Peyer's patch (tissue), 4 donors: ENCODE measurements at regions not wholly inside any gene's neighbourhood (a gene's known extent, or its start where the extent isn't known, plus 50 kb on each side); places are given as distances from the start of the nearest gene placed in this dataset.
"Not testable (repeated sequence)": the region's sequence is repeated elsewhere in the genome, so short reads cannot be mapped to it uniquely, and the experiment has no call there.

Source experiments
- DNase-seq, 3 donors: peaks; one replicate each; pipeline ENCODE4 v3.0.0-alpha.2; 2017 to 2019
- H3K27ac ChIP-seq, 4 donors: fragments of 200-600 bp; sonication (generic); one replicate each; pipeline ENCODE4 v1.5.1; 2016 to 2019
- H3K27me3 ChIP-seq, 2 donors: fragments of 200-600 bp; sonication (generic); one replicate each; pipeline ENCODE4 v1.5.1; 2019
- H3K36me3 ChIP-seq, 3 donors: fragments of 200-600 bp; sonication (generic); one replicate each; pipeline ENCODE4 v1.5.1; 2016 to 2019
- H3K4me1 ChIP-seq, 4 donors: fragments of 200-600 bp; sonication (generic); one replicate each; pipeline ENCODE4 v1.5.1; 2016 to 2019
- H3K4me3 ChIP-seq, 4 donors: fragments of 200-600 bp; sonication (generic); 1 replicate in 3 of 4; 2 replicates in 1 of 4; pipeline ENCODE4 v1.5.1; 2016 to 2019; ENCODE audit warnings: mild to moderate bottlenecking in 1 of 4
- H3K9me3 ChIP-seq, 4 donors: fragments of 200-600 bp; sonication (generic); one replicate each; pipeline ENCODE4 v1.5.1; 2016 to 2019; ENCODE audit warnings: mild to moderate bottlenecking in 1 of 4
- POLR2A ChIP-seq, 2 donors: fragments of 450-650 bp; IDR thresholded peaks; one replicate each; pipeline ENCODE4 v1.5.1; 2017; ENCODE audit warnings: antibody characterized with exemption in 2 of 2, mild to moderate bottlenecking in 2 of 2, moderate library complexity in 2 of 2
- TF ChIP-seq, protein P1 (sequence below), 6 experiments: fragments of 450-650 bp in 4 of 6; fragments of 200-600 bp in 2 of 6; sonication (generic) in 1 of 6; IDR thresholded peaks; one replicate each; pipeline ENCODE4 v1.5.1; 2017 to 2019; ENCODE audit warnings: antibody characterized with exemption in 6 of 6, mild to moderate bottlenecking in 3 of 6, moderate library complexity in 1 of 6

DNA sequence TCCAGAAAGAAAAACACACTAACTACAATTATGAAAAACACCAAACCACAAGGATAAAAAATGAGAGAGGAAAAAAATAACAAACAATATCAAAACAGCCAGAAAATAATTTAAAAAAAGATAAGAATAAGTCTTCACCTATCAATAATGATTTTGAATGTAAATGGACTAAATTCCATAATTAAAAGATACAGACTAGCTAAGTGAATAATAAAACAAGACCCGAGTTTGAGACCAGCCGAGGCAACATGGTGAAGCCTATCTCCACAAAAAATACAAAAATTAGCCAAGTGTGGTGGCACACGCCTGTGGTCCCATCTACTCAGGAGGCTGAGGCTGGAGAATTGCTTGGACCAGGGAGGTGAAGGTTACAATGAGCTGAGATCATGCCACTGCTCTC is 131.1 kb downstream of the MTERF1 start:
- DNase-seq = no peak
- TF ChIP-seq, protein P1, sequence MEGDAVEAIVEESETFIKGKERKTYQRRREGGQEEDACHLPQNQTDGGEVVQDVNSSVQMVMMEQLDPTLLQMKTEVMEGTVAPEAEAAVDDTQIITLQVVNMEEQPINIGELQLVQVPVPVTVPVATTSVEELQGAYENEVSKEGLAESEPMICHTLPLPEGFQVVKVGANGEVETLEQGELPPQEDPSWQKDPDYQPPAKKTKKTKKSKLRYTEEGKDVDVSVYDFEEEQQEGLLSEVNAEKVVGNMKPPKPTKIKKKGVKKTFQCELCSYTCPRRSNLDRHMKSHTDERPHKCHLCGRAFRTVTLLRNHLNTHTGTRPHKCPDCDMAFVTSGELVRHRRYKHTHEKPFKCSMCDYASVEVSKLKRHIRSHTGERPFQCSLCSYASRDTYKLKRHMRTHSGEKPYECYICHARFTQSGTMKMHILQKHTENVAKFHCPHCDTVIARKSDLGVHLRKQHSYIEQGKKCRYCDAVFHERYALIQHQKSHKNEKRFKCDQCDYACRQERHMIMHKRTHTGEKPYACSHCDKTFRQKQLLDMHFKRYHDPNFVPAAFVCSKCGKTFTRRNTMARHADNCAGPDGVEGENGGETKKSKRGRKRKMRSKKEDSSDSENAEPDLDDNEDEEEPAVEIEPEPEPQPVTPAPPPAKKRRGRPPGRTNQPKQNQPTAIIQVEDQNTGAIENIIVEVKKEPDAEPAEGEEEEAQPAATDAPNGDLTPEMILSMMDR (IDR thresholded peaks at IDR 0.05) = no peak
- TF ChIP-seq POLR2A (IDR thresholded peaks at IDR 0.05) = no peak
- no peaks in the 10 kb centered on the region for H3K36me3 ChIP-seq
- H3K27me3 ChIP-seq = no peaks in the 10 kb centered on the region
- H3K4me1 ChIP-seq = no peaks in the 10 kb centered on the region
- no peaks in the 10 kb centered on the region for H3K9me3 ChIP-seq
- H3K4me3 ChIP-seq = no peak overlapping the region
- H3K27ac ChIP-seq = no peak overlapping the region

DNA sequence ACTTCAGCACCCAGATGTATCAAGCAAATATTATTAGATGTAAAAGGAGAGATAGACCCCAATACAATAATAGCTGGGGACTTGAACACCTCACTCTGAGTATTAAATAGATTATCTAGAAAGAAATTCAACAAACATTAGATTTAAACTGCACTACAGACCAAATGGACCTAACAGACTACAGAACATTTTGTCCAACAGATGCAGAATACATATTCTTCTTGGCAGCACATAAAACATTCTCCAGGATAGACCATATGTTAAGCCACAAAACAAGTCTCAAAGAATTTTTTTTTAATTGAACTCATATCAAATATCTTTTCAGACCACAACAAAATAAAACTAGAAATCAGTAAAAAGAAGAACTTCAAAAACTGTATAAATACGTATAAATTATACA is 130.4 kb downstream of the MTERF1 start:
- Histone ChIP-seq H3K36me3 (no peaks in the 10 kb centered on the region), H3K27ac (no peak overlapping the region), H3K9me3 (no peaks in the 10 kb centered on the region), H3K27me3 (no peaks in the 10 kb centered on the region), H3K4me3 (no peak overlapping the region), H3K4me1 (no peaks in the 10 kb centered on the region)
- TF ChIP-seq, protein P1 (IDR thresholded peaks at IDR 0.05) = no peak
- TF ChIP-seq POLR2A (IDR thresholded peaks at IDR 0.05) = no peak
- no peak for DNase-seq

DNA sequence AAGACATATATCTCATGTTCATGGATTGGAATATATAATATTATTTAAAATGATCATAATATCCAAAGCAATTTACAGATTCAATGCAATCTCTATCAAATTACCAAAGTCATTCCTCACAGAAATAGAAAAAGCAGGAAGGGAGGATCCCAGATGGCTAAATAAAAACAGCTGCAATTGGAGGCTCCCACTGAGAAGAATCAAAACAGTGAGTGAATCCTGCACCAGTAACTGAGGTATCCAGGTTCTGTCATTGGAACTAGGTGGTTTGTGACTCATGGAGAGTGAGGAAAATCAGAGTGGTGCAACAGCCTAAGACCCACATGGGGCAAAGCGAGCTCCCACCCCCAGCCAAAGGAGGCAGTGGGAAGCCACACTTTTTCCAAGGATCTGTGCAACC is 128.4 kb downstream of the MTERF1 start:
- Histone ChIP-seq H3K36me3 (no peaks in the 10 kb centered on the region), H3K27me3 (no peaks in the 10 kb centered on the region), H3K27ac (no peak overlapping the region), H3K4me1 (no peaks in the 10 kb centered on the region), H3K4me3 (no peak overlapping the region), H3K9me3 (no peaks in the 10 kb centered on the region)
- DNase-seq = no peak
- TF ChIP-seq, protein P1 (IDR thresholded peaks at IDR 0.05) = no peak
- no peak for TF ChIP-seq POLR2A (IDR thresholded peaks at IDR 0.05)

DNA sequence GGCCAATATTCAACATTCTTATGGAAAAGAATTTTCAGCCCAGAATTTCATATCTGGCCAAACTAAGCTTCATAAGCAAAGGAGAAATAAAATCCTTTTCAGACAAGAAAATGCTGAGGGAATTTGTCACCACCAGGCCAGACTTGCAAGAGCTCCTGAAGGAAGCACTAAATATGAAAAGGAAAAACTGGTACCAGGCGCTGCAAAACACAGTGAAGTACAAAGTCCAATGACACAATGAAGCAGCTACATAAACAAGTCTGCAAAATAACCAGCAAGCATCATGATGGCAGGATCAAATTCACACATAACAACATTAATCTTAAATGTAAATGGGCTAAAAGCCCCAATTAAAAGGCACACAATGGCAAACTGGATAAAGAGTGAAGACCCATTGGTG is 126.2 kb downstream of the MTERF1 start:
- not testable (repeated sequence) for H3K27ac ChIP-seq, H3K4me3 ChIP-seq, H3K4me1 ChIP-seq, H3K9me3 ChIP-seq, DNase-seq, H3K36me3 ChIP-seq, H3K27me3 ChIP-seq

DNA sequence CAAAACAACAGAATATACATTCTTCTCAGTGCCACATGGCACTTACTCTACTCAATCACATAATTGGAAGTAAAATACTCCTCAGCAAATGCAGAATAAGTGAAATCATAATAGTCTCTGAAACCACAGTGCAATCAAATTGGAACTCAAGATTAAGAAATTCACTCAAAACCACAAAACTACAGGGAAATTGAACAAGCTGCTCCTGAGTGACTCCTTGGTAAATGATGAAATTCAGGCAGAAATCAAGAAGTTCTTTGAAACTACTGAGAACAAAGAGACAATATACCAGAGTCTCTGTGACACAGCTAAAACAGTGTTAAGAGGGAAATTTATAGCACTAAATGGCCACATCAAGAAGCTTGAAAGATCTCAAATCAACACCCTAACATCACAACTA is 125.4 kb downstream of the MTERF1 start:
- H3K4me3 ChIP-seq, H3K27me3 ChIP-seq, H3K9me3 ChIP-seq, H3K27ac ChIP-seq, H3K4me1 ChIP-seq, DNase-seq, H3K36me3 ChIP-seq: not testable (repeated sequence)

DNA sequence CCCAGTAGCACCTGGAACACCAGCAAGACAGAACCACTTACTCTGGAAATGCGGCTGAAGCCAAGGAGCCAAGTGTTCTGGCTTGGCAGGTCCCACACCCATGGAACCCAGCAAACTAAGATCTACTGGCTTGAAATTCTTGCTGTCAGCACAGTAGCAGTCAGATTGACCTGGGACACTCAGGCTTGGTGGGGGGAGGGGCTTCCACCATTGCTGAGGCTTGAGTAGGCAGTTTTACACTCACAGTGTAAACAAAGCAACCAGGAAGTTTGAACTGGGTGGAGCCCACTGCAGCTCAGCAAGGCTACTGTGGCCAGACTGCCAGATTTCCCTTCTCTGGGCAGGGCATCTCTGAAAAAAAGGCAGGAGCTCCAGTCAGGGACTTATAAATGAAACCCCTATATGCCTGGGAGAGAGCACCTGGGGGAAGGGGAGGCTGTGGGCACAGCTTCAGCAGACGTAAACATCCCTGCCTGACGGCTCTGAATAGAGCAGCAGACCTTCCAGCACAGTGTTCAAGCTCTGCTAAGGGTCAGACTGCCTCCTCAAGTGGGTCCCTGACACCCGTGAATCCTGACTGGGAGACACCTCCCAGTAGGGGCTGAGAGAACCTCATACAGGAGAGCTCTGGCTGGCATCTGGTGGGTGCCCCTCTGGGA is 121.2 kb downstream of the MTERF1 start:
- no peak overlapping the region for H3K4me3 ChIP-seq
- no peaks in the 10 kb centered on the region for H3K27me3 ChIP-seq
- H3K9me3 ChIP-seq = no peaks in the 10 kb centered on the region
- no peaks in the 10 kb centered on the region for H3K4me1 ChIP-seq
- DNase-seq = peak in 2 of 3 donors; percentile 80 to 86
- no peak overlapping the region for H3K27ac ChIP-seq
- TF ChIP-seq, protein P1 (IDR thresholded peaks at IDR 0.05) = no peak
- TF ChIP-seq POLR2A (IDR thresholded peaks at IDR 0.05) = no peak
- no peaks in the 10 kb centered on the region for H3K36me3 ChIP-seq

DNA sequence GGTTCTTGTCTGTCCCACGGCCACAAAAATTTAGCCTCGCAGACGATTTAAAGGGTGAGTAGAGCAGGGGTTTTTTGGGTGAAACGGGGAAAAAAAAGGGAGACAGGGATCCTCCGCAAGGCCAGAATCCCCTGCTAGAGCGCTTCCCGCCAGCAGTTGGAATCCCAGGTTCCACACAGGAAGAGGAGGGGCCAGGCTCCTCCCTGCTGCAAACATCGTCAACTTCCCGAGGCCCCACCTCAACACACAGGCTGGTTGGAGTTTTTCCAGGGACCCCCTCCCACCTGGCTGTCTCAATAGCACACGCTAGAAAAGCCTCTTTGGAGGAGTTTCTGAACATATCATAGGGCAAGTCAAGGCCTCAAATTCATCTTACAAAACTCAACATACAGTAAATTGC is 112.7 kb downstream of the MTERF1 start:
- Histone ChIP-seq H3K36me3 (no peaks in the 10 kb centered on the region), H3K27ac (no peak overlapping the region), H3K27me3 (no peaks in the 10 kb centered on the region), H3K4me3 (no peak overlapping the region), H3K9me3 (no peaks in the 10 kb centered on the region), H3K4me1 (no peaks in the 10 kb centered on the region)
- no peak for DNase-seq
- no peak for TF ChIP-seq POLR2A (IDR thresholded peaks at IDR 0.05)
- TF ChIP-seq, protein P1 (IDR thresholded peaks at IDR 0.05) = no peak
